ENCODE measurements at regions not wholly inside any gene's neighbourhood (a gene's known extent, or its start where the extent isn't known, plus 50 kb on each side); places are given as distances from the start of the nearest gene placed in this dataset.

DNA sequence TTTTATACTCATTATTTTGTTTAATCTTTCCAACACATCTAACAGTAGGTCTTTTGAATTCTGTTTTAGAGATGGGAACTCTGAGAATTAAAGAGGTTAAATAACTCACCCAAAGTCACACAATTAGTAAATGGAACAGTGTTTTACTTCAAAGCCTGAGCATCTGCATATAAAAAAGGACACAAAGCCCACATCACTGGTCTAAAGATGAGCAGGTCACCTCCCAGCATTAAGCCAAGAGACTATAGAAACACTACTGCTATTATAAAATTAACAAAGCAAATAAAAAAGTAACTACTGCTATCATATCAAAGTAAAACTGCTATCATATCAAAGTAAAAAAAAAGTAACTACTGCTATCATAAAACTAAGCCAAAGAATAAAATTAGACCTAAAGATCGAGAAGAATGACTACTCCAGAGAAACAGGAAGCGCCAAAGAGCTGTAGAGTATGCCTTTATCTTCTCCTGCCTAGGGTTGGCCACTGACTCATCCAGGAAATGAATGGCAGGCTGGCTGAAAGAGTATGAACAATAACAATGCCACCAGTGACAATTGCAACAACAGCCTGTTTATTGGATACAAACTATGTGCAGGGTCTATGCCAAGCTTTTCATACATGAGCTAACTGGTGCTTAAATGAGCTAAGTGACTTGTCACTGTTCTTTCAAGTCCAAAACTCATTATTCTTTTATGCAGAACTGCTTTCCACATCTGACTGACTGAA, 1153.0 kb upstream of the TENM4 start:
- CTCF ChIA-PET, result no interaction called here
- no peak for DNase-seq (ENCODE audit: extremely low spot score)
- POLR2A ChIA-PET, result no interaction called here
- TF ChIP-seq, protein P1, sequence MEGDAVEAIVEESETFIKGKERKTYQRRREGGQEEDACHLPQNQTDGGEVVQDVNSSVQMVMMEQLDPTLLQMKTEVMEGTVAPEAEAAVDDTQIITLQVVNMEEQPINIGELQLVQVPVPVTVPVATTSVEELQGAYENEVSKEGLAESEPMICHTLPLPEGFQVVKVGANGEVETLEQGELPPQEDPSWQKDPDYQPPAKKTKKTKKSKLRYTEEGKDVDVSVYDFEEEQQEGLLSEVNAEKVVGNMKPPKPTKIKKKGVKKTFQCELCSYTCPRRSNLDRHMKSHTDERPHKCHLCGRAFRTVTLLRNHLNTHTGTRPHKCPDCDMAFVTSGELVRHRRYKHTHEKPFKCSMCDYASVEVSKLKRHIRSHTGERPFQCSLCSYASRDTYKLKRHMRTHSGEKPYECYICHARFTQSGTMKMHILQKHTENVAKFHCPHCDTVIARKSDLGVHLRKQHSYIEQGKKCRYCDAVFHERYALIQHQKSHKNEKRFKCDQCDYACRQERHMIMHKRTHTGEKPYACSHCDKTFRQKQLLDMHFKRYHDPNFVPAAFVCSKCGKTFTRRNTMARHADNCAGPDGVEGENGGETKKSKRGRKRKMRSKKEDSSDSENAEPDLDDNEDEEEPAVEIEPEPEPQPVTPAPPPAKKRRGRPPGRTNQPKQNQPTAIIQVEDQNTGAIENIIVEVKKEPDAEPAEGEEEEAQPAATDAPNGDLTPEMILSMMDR (IDR thresholded peaks at IDR 0.05; ENCODE audit: control extremely low read depth, extremely low read depth, low read depth, missing control alignments), result no peak

DNA sequence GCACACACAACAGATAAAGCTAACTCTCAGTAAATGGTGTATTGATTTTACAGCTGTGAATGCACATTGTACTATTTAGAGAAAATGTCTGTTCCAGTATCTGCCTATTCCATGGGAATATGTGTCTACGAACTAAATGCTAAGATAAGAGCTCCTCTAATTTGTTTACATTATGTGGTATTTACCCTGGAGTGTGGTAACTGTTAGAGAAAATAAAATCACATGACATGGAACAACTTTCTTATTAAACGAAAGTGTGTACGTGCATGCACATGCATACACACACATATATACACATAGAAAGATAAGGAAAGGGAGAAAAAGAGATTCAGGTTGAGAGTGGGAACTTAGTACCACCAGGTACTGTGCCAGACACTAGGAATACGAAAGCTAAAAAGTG, 1151.7 kb upstream of the TENM4 start:
- CTCF ChIA-PET, result interaction anchor here (1.2 kb wide), 1 partner anchor 11 kb away, joined by 3 read pairs; no protein-coding TSS in a partner anchor
- POLR2A ChIA-PET, result no interaction called here
- DNase-seq (ENCODE audit: extremely low spot score), result no peak
- TF ChIP-seq, protein P1 (IDR thresholded peaks at IDR 0.05; ENCODE audit: control extremely low read depth, extremely low read depth, low read depth, missing control alignments), result no peak

DNA sequence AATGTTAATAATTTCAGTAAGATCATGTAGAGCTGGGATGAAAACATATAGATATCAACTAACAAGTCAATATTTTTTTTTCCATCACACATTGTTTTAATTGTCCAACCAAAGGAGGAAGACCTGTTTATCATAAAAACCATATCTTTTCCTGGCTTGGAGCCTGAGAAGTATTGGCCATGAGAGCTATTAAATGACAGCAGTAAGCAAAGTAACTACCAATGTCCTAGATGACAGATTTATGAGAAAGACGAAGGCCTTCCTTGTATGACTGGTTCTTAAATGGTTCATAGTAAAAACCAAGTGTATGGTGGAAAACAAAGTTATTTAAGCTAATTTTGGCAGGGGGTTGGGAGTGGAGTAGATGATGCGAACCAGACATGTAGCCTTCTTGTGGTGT, 1147.1 kb upstream of the TENM4 start:
- ChIA-PET CTCF (interaction anchor here (1.3 kb wide), 1 partner anchor 29 kb away, joined by 3 read pairs; no protein-coding TSS in a partner anchor), POLR2A (no interaction called here)
- DNase-seq (ENCODE audit: extremely low spot score), result no peak
- TF ChIP-seq, protein P1 (IDR thresholded peaks at IDR 0.05; ENCODE audit: control extremely low read depth, extremely low read depth, low read depth, missing control alignments), result no peak

DNA sequence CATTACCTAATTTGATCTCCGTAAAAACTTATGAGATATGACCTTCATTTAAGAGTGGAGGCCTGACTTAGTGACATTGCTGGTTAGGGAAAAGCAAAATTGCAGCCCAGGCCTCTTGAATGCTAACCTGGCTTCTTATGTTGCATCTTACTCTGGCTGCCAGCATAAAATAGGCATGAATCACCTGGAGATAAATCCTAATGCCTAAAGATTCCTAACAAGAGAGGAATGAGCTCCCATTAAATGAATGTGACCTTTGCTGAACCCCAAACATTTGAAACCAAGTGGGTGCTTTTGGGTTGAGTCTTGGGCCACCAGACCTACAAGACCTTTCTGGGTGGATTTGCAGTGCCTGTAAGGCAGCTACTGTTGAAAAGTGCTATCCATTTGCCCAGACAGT, 1145.6 kb upstream of the TENM4 start:
- TF ChIP-seq, protein P1 (IDR thresholded peaks at IDR 0.05; ENCODE audit: control extremely low read depth, extremely low read depth, low read depth, missing control alignments), result no peak

DNA sequence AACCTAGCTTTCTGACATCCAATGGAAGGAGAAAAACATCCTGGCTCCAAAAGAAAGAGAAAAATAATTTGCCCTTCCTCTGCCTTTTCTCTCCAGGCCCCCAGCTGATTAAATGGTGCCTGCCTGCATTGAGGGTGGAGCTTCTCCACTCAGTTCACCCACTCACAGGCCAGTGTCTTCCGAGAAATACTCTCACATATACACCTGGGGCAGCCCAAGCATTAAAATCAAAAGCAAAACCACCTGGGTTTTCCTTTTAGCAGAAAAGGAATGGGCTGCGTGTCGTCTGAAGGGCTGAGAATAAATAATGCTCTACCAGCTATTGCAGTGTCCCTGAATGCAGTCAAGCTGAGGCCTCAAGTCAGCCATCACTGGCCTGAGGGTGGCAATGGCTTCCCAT, 1143.8 kb upstream of the TENM4 start:
- DNase-seq (ENCODE audit: extremely low spot score), result no peak
- CTCF ChIA-PET, result interaction anchor here (1.4 kb wide), 1 partner anchor 12 kb away, joined by 4 read pairs; no protein-coding TSS in a partner anchor
- TF ChIP-seq, protein P1 (IDR thresholded peaks at IDR 0.05; ENCODE audit: control extremely low read depth, extremely low read depth, low read depth, missing control alignments), result no peak
- POLR2A ChIA-PET, result no interaction called here

More for the DNA sequence above, 1145.6 kb upstream of the TENM4 start:
- ChIA-PET CTCF (interaction anchor here (1.5 kb wide), 1 partner anchor 27 kb away, joined by 4 read pairs; no protein-coding TSS in a partner anchor), POLR2A (no interaction called here)
- no peak for DNase-seq (ENCODE audit: extremely low spot score)

DNA sequence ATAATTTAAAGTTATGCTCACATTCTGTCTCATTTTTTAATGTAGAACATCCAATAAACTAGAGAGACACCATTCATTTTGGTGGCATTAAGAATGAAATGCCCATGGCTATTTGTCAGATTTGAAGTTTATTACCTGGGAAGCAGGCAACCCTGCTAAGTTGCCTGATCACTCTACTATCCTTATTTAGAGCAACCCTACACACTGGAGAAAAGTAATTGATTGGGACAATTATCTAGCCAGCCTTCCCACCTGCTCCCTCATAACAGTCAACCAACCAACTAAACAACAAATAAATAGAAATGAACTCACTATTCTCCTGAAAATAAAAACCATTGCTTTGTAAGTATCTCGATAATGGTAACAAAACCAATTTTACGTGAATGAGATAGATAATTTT, 1129.0 kb upstream of the TENM4 start:
- CTCF ChIA-PET, result no interaction called here
- no peak for DNase-seq (ENCODE audit: extremely low spot score)
- POLR2A ChIA-PET, result no interaction called here
- TF ChIP-seq, protein P1 (IDR thresholded peaks at IDR 0.05; ENCODE audit: control extremely low read depth, extremely low read depth, low read depth, missing control alignments), result no peak
